SU-DHL-6 (cell line): ENCODE measurements at regions not wholly inside any gene's neighbourhood (a gene's known extent, or its start where the extent isn't known, plus 50 kb on each side); places are given as distances from the start of the nearest gene placed in this dataset.

Source experiments
- H2AFZ ChIP-seq: fragments of 200-600 bp; sonication (generic); 2 replicates; pipeline ENCODE4 v1.6.1; 2014; ENCODE audit warnings: low read depth, mild to moderate bottlenecking, moderate library complexity, mixed read lengths, antibody characterized with exemption, low read length; ENCODE audit not compliant: severe bottlenecking
- H3F3A ChIP-seq: fragments of 200-600 bp; shearing (Covaris generic); 2 replicates; pipeline ENCODE4 v1.6.0; 2016; ENCODE audit warnings: antibody characterized with exemption, mild to moderate bottlenecking; ENCODE audit not compliant: insufficient read depth
- H3K27ac ChIP-seq: fragments of 200-600 bp; sonication (generic); 2 replicates; pipeline ENCODE4 v1.5.1; 2016; ENCODE audit warnings: low read depth, mild to moderate bottlenecking, low read length, moderate library complexity, mixed read lengths
- H3K27me3 ChIP-seq: fragments of 200-600 bp; sonication (generic), shearing (Covaris generic); 2 replicates; pipeline ENCODE4 v1.6.0; 2014; ENCODE audit warnings: mild to moderate bottlenecking, low read length
- H3K36me3 ChIP-seq: fragments of 200-600 bp; sonication (generic); 2 replicates; pipeline ENCODE4 v1.6.1; 2014; ENCODE audit warnings: mild to moderate bottlenecking, low read length, mixed read lengths
- H3K4me2 ChIP-seq: fragments of 300-600, 200-600 bp; shearing (Covaris generic), sonication (generic); 2 replicates; pipeline ENCODE4 v1.6.0; 2014; ENCODE audit warnings: low read length, low read depth, mild to moderate bottlenecking; ENCODE audit not compliant: poor library complexity, severe bottlenecking
- H3K4me3 ChIP-seq: fragments of 200-600 bp; sonication (generic); 2 replicates; pipeline ENCODE4 v1.5.1; 2014; ENCODE audit warnings: antibody characterized with exemption, low read length, mild to moderate bottlenecking, mixed read lengths; ENCODE audit not compliant: insufficient read depth, poor library complexity, severe bottlenecking
- H3K79me2 ChIP-seq: fragments of 200-600 bp; sonication (generic); 2 replicates; pipeline ENCODE4 v1.6.1; 2014; ENCODE audit warnings: mild to moderate bottlenecking, low read length, moderate library complexity; ENCODE audit not compliant: insufficient read depth
- H3K9ac ChIP-seq: fragments of 200-600 bp; sonication (generic); 2 replicates; pipeline ENCODE4 v1.7.0; 2014; ENCODE audit warnings: mild to moderate bottlenecking, low read length
- H3K9me2 ChIP-seq: fragments of 200-600 bp; sonication (generic); replicated peaks from 2 replicates; pipeline ENCODE4 v1.6.1; 2014; ENCODE audit warnings: low read length; ENCODE audit not compliant: insufficient read depth
- H3K9me3 ChIP-seq: fragments of 200-600 bp; sonication (generic); 2 replicates; pipeline ENCODE4 v1.6.1; 2014; ENCODE audit warnings: low read length, mixed read lengths; ENCODE audit not compliant: insufficient read depth
- H4K20me1 ChIP-seq: fragments of 200-600 bp; sonication (generic); 2 replicates; pipeline ENCODE4 v1.6.1; 2014; ENCODE audit warnings: low read depth, mild to moderate bottlenecking, antibody characterized with exemption, low read length, moderate library complexity, mixed read lengths
- CTCF ChIP-seq: fragments of 200-600 bp; sonication (generic); IDR thresholded peaks from one replicate; pipeline ENCODE4 v1.5.1; 2017; ENCODE audit warnings: antibody characterized with exemption, mild to moderate bottlenecking, low read length, moderate library complexity; ENCODE audit not compliant: insufficient read depth, poor library complexity, severe bottlenecking
- EZH2phosphoT487 ChIP-seq: fragments of 200-600 bp; sonication (generic), shearing (Covaris generic); conservative IDR thresholded peaks from 2 replicates; pipeline ENCODE4 v1.6.1; 2018; ENCODE audit warnings: mild to moderate bottlenecking, antibody characterized with exemption, low read length, moderate library complexity, mixed read lengths

- H3K79me2 ChIP-seq, result no peaks in the 10 kb centered on the region
- H3F3A ChIP-seq, result no peaks in the 10 kb centered on the region
- H3K9me3 ChIP-seq, result no peaks in the 10 kb centered on the region
- no peak overlapping the region for H3K4me2 ChIP-seq
- H4K20me1 ChIP-seq, result no peaks in the 10 kb centered on the region
- no peak overlapping the region for H2AFZ ChIP-seq
- no peaks in the 10 kb centered on the region for H3K27me3 ChIP-seq
- no peak overlapping the region for H3K9ac ChIP-seq
- TF ChIP-seq CTCF (no peak), EZH2phosphoT487 (no peak)
- H3K4me3 ChIP-seq, result no peak overlapping the region
- no peak overlapping the region for H3K27ac ChIP-seq
- H3K9me2 ChIP-seq, result no peaks in the 10 kb centered on the region
- no peaks in the 10 kb centered on the region for H3K36me3 ChIP-seq
Observed at GRCh38 chr4:30354605-30355004, 365.6 kb upstream of the PCDH7 start.

- Histone ChIP-seq H3F3A (no peaks in the 10 kb centered on the region), H3K4me3 (no peak overlapping the region), H3K79me2 (no peaks in the 10 kb centered on the region), H2AFZ (no peak overlapping the region), H3K9me3 (no peaks in the 10 kb centered on the region), H3K9me2 (no peaks in the 10 kb centered on the region), H4K20me1 (no peaks in the 10 kb centered on the region), H3K27me3 (no peaks in the 10 kb centered on the region), H3K27ac (no peak overlapping the region), H3K4me2 (no peak overlapping the region), H3K36me3 (no peaks in the 10 kb centered on the region), H3K9ac (no peak overlapping the region)
- TF ChIP-seq EZH2phosphoT487, result no peak
- no peak for TF ChIP-seq CTCF
Observed at GRCh38 chr4:30362436-30362835, 357.7 kb upstream of the PCDH7 start.

- no peaks in the 10 kb centered on the region for H4K20me1 ChIP-seq
- no peak overlapping the region for H3K4me3 ChIP-seq
Observed at GRCh38 chr4:30370105-30370504, 350.1 kb upstream of the PCDH7 start.

More at GRCh38 chr4:30370105-30370504, 350.1 kb upstream of the PCDH7 start:
- Histone ChIP-seq H3K27me3 (no peaks in the 10 kb centered on the region), H2AFZ (no peak overlapping the region), H3K9ac (no peak overlapping the region), H3K9me3 (no peaks in the 10 kb centered on the region), H3K27ac (no peak overlapping the region), H3K9me2 (no peaks in the 10 kb centered on the region), H3K36me3 (no peaks in the 10 kb centered on the region), H3F3A (no peaks in the 10 kb centered on the region), H3K79me2 (no peaks in the 10 kb centered on the region), H3K4me2 (no peak overlapping the region)
- TF ChIP-seq EZH2phosphoT487 (no peak), CTCF (no peak)
